A673 (cell line): ENCODE measurements at regions not wholly inside any gene's neighbourhood (a gene's known extent, or its start where the extent isn't known, plus 50 kb on each side); places are given as distances from the start of the nearest gene placed in this dataset.

Source experiments
- BruUV-seq: library from RNA; stranded (reverse); fragments of 400-500 nt; replicated peaks from 2 replicates; lab custom pipeline; 2021; lab: Mats Ljungman, UMichigan
- CTCF ChIA-PET: fragments of 300-600 bp; sonication (Branson Sonifier 250); formaldehyde crosslinking; loops from one replicate; lab custom pipeline; 2022; ENCODE audit warnings: antibody characterized with exemption; lab: Charles Lee
- POLR2A ChIA-PET: fragments of 300-600 bp; sonication (Branson Sonifier 250); formaldehyde crosslinking; loops from one replicate; lab custom pipeline; 2022; ENCODE audit warnings: antibody characterized with exemption; ENCODE audit not compliant: low non-redundant PET; lab: Charles Lee
- DNase-seq: peaks from one replicate; pipeline ENCODE4 v3.0.0-alpha.2; 2015; ENCODE audit warnings: low spot score
- H3K27ac ChIP-seq: fragments of 200-600 bp; sonication (generic); 2 replicates; pipeline ENCODE4 v1.5.1; 2016; ENCODE audit warnings: mixed run types, low read depth, mild to moderate bottlenecking, mixed read lengths, antibody characterized with exemption, low read length; ENCODE audit not compliant: poor library complexity, severe bottlenecking
- H3K27me3 ChIP-seq: fragments of 200-600 bp; sonication (generic); replicated peaks from 2 replicates; pipeline ENCODE4 v1.6.1; 2017; ENCODE audit warnings: mixed run types, low read depth, mild to moderate bottlenecking, mixed read lengths, antibody characterized with exemption, low read length; ENCODE audit not compliant: insufficient read depth, poor library complexity
- H3K36me3 ChIP-seq: fragments of 200-600 bp; sonication (generic); 2 replicates; pipeline ENCODE4 v1.6.1; 2016; ENCODE audit warnings: mixed run types, mild to moderate bottlenecking, mixed read lengths, antibody characterized with exemption, low read length; ENCODE audit not compliant: insufficient read depth, poor library complexity, severe bottlenecking
- H3K4me1 ChIP-seq: fragments of 200-600 bp; sonication (generic); 2 replicates; pipeline ENCODE4 v1.6.1; 2017; ENCODE audit warnings: mixed run types, mild to moderate bottlenecking, mixed read lengths, antibody characterized with exemption, low read length; ENCODE audit not compliant: insufficient read depth, poor library complexity, severe bottlenecking
- H3K4me3 ChIP-seq: fragments of 200-600 bp; sonication (generic); 2 replicates; pipeline ENCODE4 v1.5.1; 2016; ENCODE audit warnings: low read depth, mixed run types, mild to moderate bottlenecking, mixed read lengths, low read length; ENCODE audit not compliant: poor library complexity, severe bottlenecking
- H3K9me3 ChIP-seq: fragments of 200-600 bp; sonication (generic); 2 replicates; pipeline ENCODE4 v1.6.1; 2016; ENCODE audit warnings: mixed run types, low read depth, mild to moderate bottlenecking, mixed read lengths, antibody characterized with exemption, low read length; ENCODE audit not compliant: poor library complexity, severe bottlenecking
- CTCF ChIP-seq: fragments of 300-800, 200-600 bp; sonication (generic); conservative IDR thresholded peaks from 2 replicates; pipeline ENCODE4 v1.5.1; 2017; ENCODE audit warnings: low read depth, mild to moderate bottlenecking, antibody characterized with exemption, low read length, moderate library complexity, mixed read lengths
- EZH2 ChIP-seq: fragments of 200-600 bp; sonication (generic); IDR thresholded peaks from 2 replicates; pipeline ENCODE4 v1.6.1; 2017; ENCODE audit warnings: borderline replicate concordance, low read depth, mild to moderate bottlenecking, mixed read lengths, antibody characterized with exemption, low read length; ENCODE audit not compliant: poor library complexity, severe bottlenecking
- intact Hi-C: fragments of 100-400 bp; cut with micrococcal nuclease; formaldehyde crosslinking; loops from one replicate; pipeline ENCODE4 v1.10.0; 2022; ENCODE audit not compliant: unreplicated experiment

- no TSS peak for BruUV-seq
- CTCF ChIA-PET: no interaction called here
- POLR2A ChIA-PET: no interaction called here
These were observed 340.6 kb upstream of the GOLIM4 start for GRCh38 chr3:168436245-168436724.

GRCh38 chr3:168431491-168431890, 335.8 kb upstream of the GOLIM4 start:
- ChIA-PET POLR2A (no interaction called here), CTCF (no interaction called here)
- Histone ChIP-seq H3K36me3 (no peaks in the 10 kb centered on the region), H3K27ac (no peak overlapping the region), H3K27me3 (peaks cover 11% of the 10 kb centered on the region), H3K9me3 (no peaks in the 10 kb centered on the region), H3K4me1 (no peaks in the 10 kb centered on the region), H3K4me3 (no peak overlapping the region)
- intact Hi-C loops: no loop called here
- BruUV-seq: no TSS peak
- TF ChIP-seq CTCF (no peak), EZH2 (no peak)
- no peak for DNase-seq

More at GRCh38 chr3:168436245-168436724, 340.6 kb upstream of the GOLIM4 start:
- peaks cover 11% of the 10 kb centered on the region for H3K27me3 ChIP-seq
- no peak overlapping the region for H3K27ac ChIP-seq
- no peak for DNase-seq
- H3K9me3 ChIP-seq: no peaks in the 10 kb centered on the region
- no peaks in the 10 kb centered on the region for H3K4me1 ChIP-seq
- H3K36me3 ChIP-seq: no peaks in the 10 kb centered on the region
- no peak overlapping the region for H3K4me3 ChIP-seq
- intact Hi-C loops: no loop called here
- TF ChIP-seq EZH2: no peak
- no peak for TF ChIP-seq CTCF

GRCh38 chr3:168427835-168428475, 332.2 kb upstream of the GOLIM4 start:
- ChIA-PET POLR2A (no interaction called here), CTCF (no interaction called here)
- no peaks in the 10 kb centered on the region for H3K4me1 ChIP-seq
- no peak for TF ChIP-seq CTCF
- peaks cover 6% of the 10 kb centered on the region for H3K27me3 ChIP-seq
- no TSS peak for BruUV-seq
- H3K27ac ChIP-seq: no peak overlapping the region
- H3K4me3 ChIP-seq: no peak overlapping the region
- intact Hi-C loops: no loop called here
- H3K9me3 ChIP-seq: no peaks in the 10 kb centered on the region
- H3K36me3 ChIP-seq: no peaks in the 10 kb centered on the region
- no peak for DNase-seq
